ENCODE measurements at regions not wholly inside any gene's neighbourhood (a gene's known extent, or its start where the extent isn't known, plus 50 kb on each side); places are given as distances from the start of the nearest gene placed in this dataset.

- no peak for FAIRE-seq
Measured at GRCh38 chr13:44260336-44260735, 113.3 kb upstream of the SERP2 start.

- no peak for FAIRE-seq
Measured at GRCh38 chr13:44263751-44264620, 109.6 kb upstream of the SERP2 start.

GRCh38 chr13:44266305-44266704 lies 107.3 kb upstream of the SERP2 start:
- no peak for FAIRE-seq

GRCh38 chr13:44266772-44267171 lies 106.9 kb upstream of the SERP2 start:
- no peak for FAIRE-seq

- no peak for FAIRE-seq
Measured at GRCh38 chr13:44267203-44267602, 106.4 kb upstream of the SERP2 start.

- no peak for FAIRE-seq
Measured at GRCh38 chr13:44267980-44268379, 105.6 kb upstream of the SERP2 start.

- FAIRE-seq = no peak
Measured at GRCh38 chr13:44268980-44269379, 104.6 kb upstream of the SERP2 start.

GRCh38 chr13:44270150-44270549 lies 103.5 kb upstream of the SERP2 start:
- FAIRE-seq = no peak

- FAIRE-seq = no peak
Measured at GRCh38 chr13:44271031-44271455, 102.6 kb upstream of the SERP2 start.

- FAIRE-seq = no peak
Measured at GRCh38 chr13:44271473-44271872, 102.2 kb upstream of the SERP2 start.

- no peak for FAIRE-seq
Measured at GRCh38 chr13:44271915-44272341, 101.7 kb upstream of the SERP2 start.

- no peak for FAIRE-seq
Measured at GRCh38 chr13:44272692-44273091, 100.9 kb upstream of the SERP2 start.

- no peak for FAIRE-seq
Measured at GRCh38 chr13:44273216-44273615, 100.4 kb upstream of the SERP2 start.

GRCh38 chr13:44273991-44274770 lies 99.4 kb upstream of the SERP2 start:
- no peak for FAIRE-seq

- FAIRE-seq = no peak
Measured at GRCh38 chr13:44274771-44275205, 98.8 kb upstream of the SERP2 start.

- no peak for FAIRE-seq
Measured at GRCh38 chr13:44275381-44275780, 98.2 kb upstream of the SERP2 start.

- no peak for FAIRE-seq
Measured at GRCh38 chr13:44276061-44276460, 97.6 kb upstream of the SERP2 start.

- FAIRE-seq = no peak
Measured at GRCh38 chr13:44277459-44277858, 96.2 kb upstream of the SERP2 start.

GRCh38 chr13:44278166-44278565 lies 95.5 kb upstream of the SERP2 start:
- no peak for FAIRE-seq

- no peak for FAIRE-seq
Measured at GRCh38 chr13:44280456-44280855, 93.2 kb upstream of the SERP2 start.

GRCh38 chr13:44281252-44282000 lies 92.2 kb upstream of the SERP2 start:
- FAIRE-seq = no peak

GRCh38 chr13:44283600-44283999 lies 90.0 kb upstream of the SERP2 start:
- no peak for FAIRE-seq

- no peak for FAIRE-seq
Measured at GRCh38 chr13:44287958-44288357, 85.7 kb upstream of the SERP2 start.
